ENCODE measurements at regions not wholly inside any gene's neighbourhood (a gene's known extent, or its start where the extent isn't known, plus 50 kb on each side); places are given as distances from the start of the nearest gene placed in this dataset.

GRCh38 chr1:213330281-213330680, 279.2 kb downstream of the RPS6KC1 start:
- TF ChIP-seq CTCF (IDR thresholded peaks at IDR 0.05; ENCODE audit: poor library complexity, severe bottlenecking) (no peak), SMC3 (conservative IDR thresholded peaks at IDR 0.05; ENCODE audit: poor library complexity) (no peak), TAF1 (IDR thresholded peaks at IDR 0.05; ENCODE audit: low read depth) (no peak), RAD21 (conservative IDR thresholded peaks at IDR 0.05) (no peak)
